GM21825 (cell line): ENCODE measurements at regions not wholly inside any gene's neighbourhood (a gene's known extent, or its start where the extent isn't known, plus 50 kb on each side); places are given as distances from the start of the nearest gene placed in this dataset.

ENCODE experiments used
- ATAC-seq: cut with Tn5 transposase; IDR thresholded peaks from one replicate; pipeline ENCODE4 v1.9.1; 2021; ENCODE audit warnings: mild to moderate bottlenecking, moderate library complexity; ENCODE audit not compliant: unreplicated experiment

DNA sequence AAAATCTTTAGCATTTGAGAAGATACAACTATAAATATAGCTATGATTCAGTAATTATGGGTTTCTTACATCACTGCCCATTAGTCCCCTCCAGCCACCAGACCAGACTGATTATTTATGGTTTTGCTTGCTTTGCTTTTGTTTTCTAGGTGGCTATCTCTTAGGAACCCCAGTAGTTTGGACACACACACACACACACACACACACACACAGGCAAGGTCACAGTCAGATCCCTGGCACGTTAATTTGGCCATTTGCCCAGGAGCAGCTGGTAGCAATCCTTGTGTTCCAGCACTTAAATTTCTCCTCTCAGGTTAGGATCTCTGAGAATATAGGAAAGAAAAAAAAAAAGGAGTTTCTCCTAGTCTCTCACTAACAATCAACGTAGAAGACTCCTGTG lies 90.2 kb upstream of the RESF1 start:
- ATAC-seq: no peak

DNA sequence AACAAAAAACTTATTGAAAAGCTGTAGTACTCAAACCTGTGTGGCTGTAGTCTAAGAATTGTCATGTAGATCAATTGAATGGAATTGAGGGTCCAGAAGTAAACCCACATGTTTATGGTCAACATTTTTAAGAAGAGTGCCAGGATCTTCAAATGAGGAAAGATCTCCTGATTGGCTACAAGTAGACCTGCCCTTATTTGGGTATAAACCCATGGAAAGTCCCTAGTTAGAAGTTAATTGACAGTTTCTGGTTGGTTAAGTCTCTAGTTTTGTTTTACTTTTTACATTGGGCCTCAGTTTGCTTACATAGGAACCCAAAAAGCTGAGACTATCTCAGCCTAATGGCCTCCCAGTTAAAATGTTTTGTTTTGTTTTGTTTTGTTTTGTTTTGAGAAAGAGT lies 91.9 kb upstream of the RESF1 start:
- no peak for ATAC-seq

DNA sequence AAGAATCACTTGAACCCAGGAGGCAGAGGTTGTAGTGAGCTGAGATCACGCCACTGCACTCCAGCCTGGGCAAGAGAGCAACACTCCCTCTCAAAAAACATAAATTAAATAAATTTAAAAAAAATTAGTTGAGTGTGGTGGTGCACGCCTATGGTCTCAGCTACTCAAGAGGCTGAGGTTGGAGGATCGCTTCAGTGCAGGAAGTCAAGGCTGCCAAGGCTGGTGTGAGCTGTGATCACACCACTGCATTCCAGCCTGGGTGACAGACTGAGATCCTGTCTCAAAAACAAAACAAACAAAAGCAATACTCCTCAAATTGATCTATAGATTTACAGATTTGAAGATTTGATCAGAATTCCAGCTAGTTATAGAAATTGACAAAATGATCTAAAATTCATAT lies 92.7 kb upstream of the RESF1 start:
- no peak for ATAC-seq

DNA sequence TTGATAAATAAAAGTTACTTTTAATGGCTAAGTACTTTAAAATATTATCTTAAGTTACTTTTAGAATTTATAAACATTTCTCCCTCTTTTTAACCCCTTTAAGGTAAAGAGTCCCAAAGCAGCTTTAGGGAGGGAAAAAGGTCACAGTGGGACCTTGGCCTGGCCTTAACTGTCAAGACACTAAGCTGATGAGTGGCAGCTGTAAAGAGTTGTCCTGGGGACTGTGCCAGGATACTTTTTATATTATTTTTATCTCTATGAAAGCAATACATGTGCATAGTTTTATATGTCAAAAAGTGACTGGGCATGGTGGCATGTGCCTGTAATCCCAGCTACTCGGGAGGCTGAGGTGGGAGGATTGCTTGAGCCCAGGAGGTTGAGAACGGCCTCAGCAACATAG lies 94.2 kb upstream of the RESF1 start:
- ATAC-seq: no peak

DNA sequence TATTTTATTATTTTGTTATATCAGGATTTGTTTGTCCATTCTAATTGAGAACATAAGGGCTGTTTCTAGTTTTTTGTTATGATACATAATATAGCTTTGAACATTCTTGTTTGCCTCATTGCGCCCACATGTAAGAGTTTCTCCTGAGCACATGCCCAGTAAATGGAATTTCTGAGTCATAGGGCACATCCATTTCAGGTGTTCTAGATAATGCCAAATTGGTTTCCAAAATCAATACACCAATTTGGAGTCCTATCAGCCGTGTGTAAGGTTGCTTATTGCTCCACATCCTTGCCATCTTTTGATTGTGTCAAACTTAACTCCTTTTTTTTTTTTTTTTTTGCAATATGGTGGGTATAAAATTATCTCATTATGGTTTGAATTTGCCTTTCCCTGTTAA lies 97.9 kb upstream of the RESF1 start:
- ATAC-seq: no peak

DNA sequence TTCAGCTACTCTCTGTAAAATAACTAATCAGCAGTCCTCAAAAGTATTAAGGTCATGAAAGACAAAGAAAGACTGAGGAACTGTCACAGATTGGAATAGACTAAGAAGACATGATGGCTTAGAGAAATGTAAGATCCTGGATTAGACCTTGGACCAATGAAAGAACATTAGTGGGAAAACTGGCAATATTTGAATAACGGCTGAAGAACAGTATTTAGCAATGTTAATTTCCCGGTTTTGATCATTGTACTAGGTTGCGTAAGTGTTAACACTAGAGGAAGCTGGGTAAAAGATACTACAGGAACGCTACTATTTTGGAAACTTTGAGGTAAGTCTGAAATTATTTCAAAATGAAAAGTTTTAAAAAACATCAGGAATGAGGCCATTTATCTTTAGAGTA lies 98.8 kb upstream of the RESF1 start:
- no peak for ATAC-seq

DNA sequence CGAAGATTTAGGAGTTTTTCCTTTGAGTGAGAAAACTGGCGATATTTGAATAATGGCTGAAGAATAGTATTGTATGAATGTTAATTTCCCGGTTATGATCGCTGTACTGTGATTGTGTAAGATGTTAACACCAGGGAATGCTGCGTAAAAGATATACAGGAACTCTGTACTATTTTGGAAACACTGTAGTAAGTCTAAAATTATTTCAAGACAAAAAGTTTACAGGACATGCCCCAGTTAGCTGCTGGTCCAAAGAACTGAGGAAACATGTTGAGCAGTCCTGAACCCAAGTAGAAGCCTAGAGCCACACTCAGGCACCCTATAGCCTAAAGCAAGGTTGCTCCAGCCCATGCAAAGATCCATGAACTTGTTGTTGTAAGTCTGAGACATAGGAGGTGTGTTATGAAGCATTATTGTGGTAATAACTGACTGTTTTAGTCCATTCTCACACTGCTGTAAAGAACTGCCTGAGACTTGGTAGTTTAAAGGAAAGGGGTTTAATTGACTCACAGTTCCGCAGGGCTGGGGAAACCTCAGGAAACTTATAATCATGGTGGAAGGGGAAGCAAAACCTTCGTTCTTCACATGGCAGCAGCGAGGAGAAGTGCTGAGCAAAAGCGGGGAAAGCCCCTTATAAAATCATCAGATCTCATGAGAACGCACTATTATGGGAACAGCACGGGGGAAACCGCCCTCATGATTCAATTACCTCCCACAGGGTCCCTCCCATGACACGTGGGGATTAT lies 99.8 kb upstream of the RESF1 start:
- peak; percentile 65 for ATAC-seq

DNA sequence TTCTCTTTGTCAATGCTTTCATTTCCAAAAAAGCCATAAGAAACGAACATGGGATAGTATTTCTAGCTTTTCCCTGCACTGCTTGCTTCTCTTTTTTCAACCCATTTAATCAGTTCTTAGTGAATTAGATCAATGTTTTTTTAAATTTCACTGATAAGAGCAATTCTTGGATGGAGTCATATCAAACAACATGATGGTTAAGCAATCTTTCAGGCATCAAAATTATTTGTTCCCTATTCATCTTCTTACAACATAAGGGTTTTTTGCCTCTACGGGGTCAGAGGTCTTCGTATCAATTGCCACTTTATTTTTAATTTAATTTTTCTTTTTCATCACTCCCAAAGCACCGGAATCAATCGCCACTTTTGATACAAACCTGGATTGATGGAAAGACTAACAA lies 103.8 kb upstream of the RESF1 start:
- no peak for ATAC-seq

DNA sequence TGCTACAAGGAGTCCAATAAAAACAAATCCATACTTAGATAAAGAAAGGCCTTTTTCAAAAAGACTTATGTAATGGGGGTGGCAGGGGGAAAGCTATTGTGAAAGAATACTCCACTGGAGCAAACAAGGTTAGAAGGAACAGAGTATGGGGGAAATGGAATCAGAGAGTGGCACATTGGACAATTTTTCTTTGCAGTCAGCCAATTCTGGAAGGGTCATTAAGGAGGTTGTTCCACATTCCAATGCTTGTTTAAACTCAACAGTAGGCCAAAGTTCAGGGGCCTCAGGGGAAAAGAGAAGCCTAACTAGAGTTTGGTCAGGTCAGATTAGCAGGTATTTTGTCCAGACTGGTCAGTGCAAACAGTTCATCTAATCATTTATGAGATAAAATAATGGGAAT lies 105.2 kb upstream of the RESF1 start:
- no peak for ATAC-seq

DNA sequence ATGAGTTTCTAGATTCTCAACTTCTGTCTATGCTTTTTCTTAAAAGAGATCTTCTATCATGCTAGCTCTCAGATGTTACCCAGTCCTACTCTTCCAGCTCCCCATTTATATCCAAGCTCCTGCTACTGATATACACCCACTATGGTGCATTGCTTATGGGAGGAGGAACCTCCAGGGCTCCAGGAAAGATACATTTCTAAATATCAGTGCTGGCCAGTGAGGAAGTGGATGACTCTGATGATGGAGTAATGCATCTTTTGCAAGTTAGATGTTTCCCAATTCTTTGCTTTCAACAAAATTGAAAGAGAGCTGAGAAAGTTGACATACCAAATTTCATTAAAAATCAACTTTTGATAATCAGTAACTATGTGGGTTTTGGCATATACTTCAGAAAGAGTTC lies 105.7 kb upstream of the RESF1 start:
- ATAC-seq: no peak

DNA sequence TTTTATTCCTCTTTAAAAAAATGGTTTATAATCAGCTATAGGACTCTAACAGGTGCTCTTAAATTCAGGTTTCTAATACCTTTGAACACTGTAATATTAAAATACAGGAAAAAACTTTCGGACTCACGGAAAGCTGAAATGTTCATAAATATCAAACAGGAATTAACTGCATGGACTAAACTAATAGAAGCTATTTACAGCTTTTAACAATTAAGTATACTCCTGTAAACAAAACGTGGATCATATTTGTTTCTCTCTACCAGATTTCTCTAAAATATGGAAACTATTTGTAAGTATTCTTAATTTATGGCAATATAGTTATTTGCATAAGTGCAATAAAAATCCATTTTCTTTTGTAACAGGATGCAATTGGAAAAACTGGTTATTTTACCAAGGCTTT lies 108.9 kb upstream of the RESF1 start:
- no peak for ATAC-seq

DNA sequence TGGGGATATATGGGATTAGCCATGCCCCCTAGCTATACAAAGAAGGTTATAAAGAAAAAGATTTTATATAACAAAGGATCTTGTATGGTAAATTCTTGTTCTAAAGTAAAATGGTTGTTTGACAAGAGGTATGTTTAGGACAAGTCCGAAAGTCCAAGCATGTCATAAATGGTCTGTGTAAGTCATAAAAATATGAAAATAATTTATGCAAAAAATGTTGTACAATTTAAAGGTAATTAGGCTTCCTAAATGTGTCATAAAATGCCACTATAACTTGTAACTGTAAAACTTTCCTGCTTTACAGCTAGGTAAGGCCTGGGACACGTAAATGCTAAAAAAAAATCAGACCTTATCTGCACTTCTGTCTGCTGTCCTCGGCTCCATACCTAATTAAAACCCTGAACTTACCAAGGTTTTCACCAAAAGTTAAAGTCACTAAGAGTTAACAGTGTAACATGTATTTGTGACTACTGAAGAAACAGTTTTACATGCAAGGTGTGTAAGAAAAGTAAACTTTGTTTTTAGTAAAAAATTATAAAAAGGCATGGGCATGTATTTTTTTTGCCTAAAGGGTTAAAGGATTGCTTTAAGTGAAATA lies 110.0 kb upstream of the RESF1 start:
- no peak for ATAC-seq

DNA sequence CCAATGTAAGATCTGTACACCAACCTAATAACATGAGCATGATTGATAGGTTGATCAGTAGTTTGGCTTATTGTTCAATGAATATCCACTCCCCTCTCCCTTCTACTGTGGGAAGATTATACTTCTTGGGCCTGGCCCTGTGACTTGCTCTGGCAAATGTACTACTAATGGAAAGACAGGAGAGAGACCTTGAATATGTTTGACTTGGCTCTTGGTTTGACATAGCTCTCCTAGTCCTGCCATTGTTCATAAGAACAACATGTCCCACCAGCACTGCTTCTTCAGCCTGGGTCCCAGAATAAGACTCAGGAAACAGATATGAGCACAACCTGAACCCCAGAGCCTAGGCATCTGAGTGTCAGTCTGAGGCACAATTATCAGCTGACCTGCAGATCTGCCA lies 112.8 kb upstream of the RESF1 start:
- no peak for ATAC-seq

DNA sequence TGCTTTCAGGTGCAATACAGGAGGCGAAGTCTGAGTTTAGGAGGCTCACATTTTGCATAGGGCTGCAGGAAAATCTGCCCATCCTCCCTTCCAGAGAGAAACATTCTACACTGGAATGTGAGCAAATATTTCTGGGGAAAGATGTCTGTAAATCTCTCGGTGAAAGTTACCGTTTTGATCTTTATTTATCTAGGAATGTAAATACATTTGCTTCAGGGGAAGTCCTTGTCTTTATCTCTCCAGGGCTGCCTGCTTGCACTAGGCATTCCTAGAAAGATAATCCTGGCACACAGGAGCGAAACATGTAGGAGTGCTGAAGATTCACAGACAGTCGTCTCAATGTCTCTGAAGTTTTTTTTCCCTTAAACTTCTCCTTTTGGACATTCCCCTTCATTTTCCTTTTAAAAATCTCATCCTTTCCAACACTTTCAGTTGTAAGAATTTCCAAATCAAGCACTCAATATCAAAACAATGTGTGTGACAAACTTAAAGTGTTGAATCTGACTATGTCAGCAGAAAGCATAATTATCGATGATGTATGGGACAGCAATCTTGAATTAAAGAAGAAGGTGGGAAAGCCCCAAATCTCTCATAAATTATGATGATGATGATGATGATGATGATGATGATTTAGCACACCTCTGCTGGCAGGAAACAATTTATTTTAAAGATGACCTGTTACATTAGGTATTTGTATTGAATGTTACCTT lies 113.4 kb upstream of the RESF1 start:
- ATAC-seq: no peak

DNA sequence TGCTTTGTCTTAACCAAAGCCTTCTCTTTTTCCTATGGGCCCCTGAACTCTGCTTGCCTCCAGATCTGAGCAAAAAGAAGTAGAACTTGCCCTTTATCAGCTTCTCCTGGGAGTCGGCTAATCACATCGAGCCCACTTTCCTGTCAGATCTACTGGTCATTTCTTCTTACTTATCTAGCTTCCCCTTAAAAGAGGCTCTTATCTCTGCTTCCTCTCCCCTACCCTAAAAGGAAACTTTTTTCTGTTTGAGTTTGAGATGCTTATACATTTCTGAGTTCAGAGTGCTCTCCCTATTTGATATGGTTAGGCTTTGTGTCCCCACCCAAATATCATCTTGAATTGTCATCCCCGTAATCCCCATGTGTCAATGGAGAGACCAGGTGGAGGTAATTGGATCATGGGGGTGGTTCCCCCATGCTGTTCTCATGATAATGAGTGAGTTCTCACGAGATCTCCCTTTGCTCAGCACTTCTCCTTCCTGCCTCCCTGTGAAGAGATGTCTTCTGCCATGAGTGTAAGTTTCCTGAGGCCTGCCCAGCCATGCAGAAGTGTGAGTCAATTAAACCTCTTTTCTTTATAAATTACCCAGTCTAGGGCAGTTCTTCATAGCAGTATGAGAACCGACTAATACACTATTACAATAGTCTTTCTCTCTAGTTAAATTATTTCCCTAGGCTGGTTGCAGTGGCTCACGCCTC lies 114.7 kb upstream of the AMN1 start:
- no peak for ATAC-seq

DNA sequence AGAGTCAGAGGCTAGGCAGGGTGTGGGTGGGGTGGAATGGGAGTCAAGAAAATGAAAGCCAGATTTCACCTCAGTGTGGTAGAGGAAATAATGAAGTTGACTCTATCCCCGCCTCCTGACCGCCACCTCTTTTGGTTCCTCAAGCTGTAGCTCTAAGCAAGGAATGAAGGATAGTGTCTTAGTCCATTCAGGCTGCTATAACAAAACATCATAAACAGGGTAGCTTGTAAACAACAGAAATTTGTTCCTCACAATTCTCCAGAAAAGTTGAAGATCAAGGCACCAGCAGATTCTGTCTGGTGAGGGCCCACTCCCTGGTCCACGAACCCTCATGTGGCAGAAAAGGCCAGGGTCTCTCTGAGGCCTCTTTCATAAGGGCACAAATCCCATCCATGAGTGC lies 109.1 kb upstream of the AMN1 start:
- ATAC-seq: no peak

DNA sequence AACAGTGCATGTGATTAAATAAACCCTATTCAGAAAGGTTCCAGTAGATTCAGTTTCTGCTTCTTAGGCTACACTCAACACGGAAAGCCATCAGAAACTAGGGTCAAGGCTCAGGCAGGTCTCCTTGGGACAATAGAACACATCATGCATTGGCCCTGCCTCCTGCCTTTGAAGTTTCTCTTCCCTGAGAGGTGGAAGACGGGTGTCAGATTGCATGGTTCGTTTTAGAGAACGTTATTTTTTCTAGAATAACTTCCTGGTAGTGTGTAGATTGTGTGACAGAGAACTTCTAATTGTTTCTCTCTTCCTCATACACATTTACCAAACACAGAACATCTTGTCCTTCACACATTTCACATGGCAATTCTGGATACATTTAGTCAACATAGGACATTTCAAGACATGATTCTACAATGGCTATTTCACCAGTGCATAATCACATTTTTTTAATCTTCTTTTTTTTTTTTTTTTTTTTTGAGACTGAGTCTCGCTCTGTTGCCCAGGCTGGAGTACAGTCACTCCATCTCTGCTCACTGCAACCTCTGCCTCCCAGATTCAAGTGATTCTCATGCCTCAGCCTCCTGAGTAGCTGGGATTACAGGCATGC lies 106.6 kb upstream of the AMN1 start:
- no peak for ATAC-seq

DNA sequence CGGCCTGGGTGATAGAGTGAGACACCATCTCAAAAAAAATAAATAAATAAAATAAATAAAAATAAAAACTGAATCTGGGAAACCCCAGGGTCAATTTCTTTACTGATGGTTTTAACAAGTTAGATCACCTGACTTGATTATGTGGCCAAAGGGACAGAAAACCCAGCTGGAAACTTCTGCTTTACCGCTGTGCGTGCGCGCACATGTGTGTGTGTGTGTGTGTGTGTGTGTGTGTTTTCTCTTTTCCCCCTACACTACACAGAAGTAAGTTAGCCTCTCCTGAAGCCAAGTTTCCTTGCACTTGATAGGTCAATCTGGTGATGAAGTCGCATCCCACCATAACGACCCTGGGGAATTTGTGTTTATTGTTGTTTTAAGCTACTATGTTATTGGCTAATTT lies 105.3 kb upstream of the AMN1 start:
- no peak for ATAC-seq

DNA sequence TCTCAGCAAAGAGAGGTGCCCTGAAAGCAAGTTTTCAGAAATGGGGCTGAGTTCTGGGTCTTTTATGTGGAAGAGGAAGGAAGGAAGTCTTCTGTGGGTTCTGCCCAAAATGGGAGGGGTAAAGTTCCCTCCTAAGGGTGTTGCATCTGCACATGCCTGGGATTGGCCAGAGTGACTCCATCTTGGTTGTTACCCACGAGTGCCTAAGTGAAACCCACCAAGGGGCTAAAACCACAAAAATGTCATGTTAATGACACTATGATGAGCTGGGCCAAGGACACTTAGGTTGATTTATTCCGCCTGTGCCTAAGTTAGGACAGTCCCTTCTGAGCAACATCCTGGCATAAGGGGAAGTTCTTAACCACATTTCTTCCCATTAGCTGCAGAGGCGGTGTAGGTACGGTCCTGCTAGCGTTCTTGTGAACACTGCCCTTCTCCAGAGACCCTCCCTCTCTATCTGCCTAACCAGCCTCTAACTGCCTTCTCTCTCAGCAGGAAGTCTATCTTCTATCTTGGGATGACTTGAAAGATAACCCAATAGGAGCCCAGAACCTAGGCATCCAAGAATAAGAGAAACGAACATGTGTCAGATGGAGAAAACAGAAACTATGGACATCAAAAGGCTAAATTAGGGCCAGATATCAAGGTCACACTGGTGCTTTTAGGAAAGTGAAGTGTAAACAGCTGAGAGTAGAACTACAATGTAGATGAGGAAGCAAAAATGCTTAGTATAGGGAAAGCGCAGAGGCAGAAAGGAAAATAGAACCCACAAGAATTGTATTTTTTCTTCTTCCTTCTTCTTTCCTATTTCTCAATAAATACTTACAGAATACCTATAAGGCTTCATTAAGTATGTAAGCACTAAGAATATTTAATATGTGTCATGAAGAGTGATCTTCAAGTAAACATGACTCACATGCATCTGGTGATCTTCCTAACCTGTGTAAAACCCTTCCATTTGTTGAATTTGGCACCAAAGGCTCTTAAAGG lies 104.2 kb upstream of the AMN1 start:
- peak; percentile 71 for ATAC-seq

DNA sequence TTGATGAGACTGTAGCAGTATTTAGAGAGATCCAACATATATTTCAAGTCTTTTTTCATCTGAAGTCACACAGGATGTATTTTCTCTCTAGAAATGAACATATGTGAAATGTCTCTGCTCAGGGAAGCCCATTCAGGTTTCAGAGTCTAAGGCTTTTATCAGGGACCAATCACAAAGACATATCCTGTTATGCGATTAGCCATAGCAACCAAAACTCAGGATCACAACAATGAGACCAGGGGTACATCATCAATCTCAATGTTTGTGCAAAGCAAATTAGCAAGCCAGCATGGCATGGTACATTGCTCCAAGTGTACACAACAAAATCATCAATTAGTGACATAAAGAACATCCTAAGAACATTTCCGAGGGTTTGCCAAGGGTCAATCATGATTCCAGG lies 99.2 kb upstream of the AMN1 start:
- no peak for ATAC-seq
